ELF-1 (cell line): ENCODE measurements at regions not wholly inside any gene's neighbourhood (a gene's known extent, or its start where the extent isn't known, plus 50 kb on each side); places are given as distances from the start of the nearest gene placed in this dataset.
"Not testable (repeated sequence)": the region's sequence is repeated elsewhere in the genome, so short reads cannot be mapped to it uniquely, and the experiment has no call there.

ENCODE experiments used
- DNase-seq: peaks from one replicate; pipeline ENCODE4 v3.0.0-alpha.2; 2016; ENCODE audit warnings: low read depth, low spot score

DNA sequence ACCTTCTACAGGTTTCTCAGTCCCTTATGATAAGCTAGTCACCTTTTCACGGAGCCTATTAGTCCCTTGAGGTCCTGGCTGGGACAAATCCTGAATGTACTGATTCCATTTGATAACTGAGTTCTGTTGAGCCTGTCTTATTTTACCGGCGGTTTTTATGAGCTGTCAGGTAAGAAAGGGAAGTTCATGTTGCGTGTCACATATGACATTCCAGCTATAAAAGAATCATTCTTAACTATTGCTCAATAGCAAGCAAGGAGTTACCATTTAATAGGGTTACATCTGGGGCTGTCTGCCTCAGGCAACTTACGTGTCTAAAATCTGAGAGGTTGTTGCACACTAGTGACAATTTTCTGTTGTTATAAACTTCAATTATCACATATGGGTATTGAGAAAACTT is 394.6 kb downstream of the TECRL start:
- DNase-seq, result no peak

DNA sequence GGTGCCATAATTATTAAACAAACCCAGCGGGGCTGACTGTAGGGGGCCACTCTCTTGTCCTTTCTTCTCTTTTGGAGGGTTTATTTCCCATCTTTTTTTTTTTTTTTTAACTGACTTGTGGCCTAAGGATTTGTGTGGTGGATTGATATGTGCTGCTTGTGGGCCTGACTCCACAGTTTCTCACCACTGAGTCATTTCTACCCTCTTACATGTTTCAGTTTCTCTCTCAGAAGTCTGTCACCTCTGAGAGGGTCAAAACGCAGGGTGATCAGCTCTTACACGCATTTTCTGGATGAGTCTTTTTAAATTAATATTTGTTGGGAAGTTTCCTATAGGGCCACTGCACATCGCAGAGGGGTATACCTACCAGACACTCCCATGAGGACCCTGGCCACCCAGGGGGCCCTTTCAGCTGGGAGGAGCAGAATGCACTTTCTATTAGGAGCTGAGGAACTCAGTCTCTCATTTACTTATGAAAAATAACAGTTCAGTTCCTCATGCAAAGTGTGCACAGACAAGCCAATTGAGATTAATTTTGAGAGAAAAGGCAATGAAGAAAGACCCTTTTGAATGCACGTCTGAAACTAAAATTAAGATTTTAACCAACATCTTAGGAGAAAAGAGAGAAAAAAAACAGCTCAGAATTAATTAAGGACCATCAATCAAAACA is 407.9 kb downstream of the TECRL start:
- DNase-seq, result no peak

DNA sequence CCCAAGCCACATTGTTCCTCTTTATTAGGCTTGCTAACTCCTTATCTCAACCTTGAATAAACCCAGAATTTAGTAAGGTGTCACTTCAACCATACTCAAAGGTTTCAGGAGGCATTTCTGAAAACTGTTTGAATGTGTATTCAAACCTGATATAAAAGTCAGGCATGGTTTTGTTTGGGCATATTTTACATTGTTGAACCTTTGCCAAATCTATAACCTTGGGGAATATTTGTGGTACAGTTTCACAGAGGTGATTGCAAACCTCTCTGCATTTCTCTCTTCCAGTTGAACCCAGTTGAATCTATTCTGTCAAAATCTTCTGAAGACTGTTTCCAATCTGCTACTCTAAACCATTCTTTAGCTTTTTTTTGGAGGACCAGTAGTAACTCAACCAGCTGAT is 409.0 kb downstream of the TECRL start:
- DNase-seq, result no peak

DNA sequence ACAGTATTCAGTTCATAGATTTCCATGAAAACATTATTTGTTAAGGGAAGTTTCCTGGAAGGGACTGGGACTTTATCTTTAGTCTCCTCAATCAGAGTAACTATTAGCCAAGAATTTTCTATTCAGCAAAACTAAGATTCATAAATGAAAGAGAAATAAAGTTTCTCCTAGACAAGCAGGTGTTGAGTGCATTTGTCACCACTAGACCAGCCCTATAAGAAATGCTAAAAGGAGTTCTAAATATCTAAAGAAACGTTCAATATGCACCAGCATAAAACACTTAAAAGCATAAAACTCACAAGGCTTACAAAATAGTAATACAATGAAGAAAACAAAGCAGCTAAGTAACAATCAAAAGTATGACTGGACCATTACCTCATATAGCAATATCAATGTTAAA is 423.0 kb downstream of the TECRL start:
- no peak for DNase-seq

DNA sequence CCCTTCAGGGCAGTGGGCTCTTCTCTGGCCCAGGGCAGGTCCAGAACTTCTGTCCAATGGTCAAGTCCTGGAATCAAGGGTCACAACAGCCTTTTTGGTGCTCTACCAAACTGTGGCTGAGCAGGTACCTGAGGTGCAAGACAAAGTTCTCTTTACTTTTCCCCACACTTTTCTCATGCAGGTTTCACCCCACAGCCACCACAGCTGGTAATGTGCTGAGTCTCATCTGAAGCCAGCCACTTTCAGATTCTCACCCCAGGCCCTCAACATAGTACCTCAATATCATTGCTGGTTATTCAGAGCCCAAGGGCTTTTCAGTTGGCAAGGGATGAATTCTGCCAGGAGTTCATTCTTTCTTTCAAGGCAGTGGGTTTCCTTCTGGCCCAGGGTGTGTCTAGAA is 426.0 kb downstream of the TECRL start:
- no peak for DNase-seq

DNA sequence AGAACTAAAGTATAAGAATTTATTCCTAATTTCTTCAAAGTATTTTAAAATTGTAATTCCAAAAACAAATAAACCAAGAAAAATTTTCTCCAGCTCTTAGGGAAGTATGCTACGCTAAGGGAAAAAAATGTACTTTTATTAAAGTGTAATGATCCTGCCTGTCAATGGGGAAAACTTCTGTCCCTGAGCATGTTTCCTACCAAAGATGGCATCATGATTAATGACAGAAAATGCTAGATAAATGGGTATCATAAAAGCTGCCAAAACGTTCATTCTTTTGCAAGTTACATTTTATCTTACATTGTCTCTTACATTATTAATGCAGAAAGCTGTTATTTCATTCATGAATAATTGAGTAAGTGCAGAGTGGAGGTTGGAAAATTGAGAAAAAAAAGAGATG is 443.4 kb downstream of the TECRL start:
- no peak for DNase-seq

DNA sequence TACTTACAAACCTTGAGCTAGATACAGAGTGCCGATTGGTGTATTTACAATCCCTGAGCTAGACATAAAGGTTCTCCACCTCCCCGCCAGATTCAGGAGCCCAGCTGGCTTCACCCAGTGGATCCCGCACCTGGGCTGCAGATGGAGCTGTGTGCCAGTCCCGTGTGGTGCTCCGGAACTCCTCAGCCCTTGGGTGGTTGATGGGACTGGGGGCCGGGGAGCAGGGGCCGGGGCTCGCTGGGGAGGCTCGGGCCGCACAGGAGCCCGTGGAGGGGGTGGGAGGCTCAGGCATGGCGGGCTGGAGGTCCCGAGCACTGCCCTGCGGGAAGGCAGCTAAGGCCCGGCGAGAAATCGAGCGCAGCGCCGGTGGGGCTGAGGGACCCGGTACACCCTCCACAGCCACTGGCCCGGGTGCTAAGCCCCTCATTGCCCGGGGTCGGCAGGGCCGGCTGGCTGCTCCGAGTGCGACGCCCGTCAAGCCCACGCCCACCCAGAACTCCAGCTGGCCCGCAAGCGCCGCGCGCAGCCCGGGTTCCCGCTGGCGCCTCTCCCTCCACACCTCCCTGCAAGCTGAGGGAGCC is 466.5 kb downstream of the TECRL start:
- DNase-seq, result not testable (repeated sequence)

DNA sequence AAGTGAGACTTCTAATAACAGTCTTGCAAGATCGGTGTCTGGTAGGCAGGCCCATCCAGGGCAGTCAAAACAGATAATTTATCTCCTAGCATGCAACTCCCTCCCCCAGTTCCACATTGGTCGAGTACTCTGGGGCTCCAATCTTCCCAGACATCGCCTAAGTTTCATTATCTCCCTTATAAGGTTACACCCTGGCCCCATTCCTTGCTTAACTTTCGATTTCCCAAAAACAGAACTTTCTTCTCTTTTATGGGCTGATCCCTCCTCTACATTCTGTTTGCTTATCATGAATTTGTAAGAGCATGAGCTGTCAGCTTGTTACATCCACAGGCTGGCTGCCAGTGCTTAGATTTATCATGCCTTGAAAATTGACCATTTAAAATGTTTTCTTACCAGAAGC is 471.3 kb downstream of the TECRL start:
- DNase-seq, result no peak

DNA sequence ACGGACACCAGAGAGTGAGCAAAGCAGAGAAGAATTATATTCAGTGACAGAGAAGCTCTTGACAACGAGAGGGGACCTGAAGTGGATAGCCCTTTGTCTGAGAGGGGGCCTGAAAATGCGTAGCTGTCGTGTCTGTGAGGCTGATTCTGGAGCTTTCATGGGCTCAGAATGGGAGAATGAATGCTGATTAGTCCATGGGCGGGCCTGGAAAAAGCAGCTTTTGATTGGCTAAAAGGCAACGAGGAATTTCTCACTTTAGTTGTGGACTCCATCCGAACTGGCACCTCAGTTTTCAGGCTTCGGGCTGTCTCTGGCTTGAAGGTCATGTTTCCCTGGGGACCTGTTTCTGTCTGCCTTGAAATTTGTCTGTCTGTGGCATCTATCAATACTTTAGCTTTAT is 487.1 kb downstream of the TECRL start:
- no peak for DNase-seq

DNA sequence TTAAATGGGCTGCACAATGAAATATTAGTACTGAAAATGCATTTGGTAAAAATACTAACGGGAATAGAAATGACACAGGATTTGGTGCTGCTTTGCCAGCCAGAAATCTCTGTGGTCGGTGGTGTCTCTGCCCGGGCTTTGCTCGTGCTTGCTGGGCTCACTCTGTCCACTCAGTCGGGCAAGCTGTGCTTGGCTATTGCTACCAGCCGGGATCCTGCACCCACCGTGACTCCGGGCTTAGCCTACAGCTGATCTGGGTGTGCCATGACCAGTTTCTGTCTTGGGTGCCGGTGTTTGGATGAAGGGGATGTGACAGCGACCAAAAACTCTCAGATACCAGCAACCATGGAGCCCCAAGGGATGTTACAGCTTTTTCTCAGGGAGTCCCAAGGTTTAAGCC is 487.7 kb downstream of the TECRL start:
- DNase-seq, result no peak

DNA sequence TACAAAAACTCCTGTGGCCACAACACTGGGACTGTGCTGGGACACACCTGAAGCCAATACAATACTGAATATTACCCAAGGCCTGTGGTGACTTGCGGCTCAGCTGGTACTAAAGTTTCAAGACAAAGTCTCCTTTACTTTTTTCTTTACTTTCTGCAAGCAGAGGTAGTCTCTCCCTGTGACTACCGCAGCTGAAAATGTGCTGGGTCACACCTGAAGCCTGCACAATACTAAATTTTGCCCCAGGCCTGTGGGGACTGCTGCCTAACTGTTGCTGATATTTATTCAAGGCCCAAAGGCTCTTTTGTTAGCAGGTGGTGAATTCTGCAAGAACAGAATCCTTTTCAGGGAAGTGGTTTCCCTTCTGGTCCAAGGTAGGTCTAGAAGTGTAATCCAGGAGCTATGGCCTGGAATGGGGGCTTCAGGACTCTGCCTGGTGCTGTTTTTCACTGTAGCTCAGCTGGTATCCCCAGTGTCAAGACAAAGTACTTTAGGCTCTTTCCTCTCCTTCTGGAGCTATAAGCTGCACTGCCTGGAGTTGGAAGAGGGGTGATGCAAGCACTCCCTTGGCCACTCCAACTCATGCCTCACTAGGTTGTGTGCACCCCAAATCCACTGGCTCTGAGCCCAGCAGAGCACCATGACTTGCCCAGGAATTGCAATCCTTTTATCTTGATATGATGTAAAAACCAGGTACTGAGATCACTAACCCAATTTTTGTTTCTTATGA is 489.4 kb downstream of the TECRL start:
- no peak for DNase-seq

DNA sequence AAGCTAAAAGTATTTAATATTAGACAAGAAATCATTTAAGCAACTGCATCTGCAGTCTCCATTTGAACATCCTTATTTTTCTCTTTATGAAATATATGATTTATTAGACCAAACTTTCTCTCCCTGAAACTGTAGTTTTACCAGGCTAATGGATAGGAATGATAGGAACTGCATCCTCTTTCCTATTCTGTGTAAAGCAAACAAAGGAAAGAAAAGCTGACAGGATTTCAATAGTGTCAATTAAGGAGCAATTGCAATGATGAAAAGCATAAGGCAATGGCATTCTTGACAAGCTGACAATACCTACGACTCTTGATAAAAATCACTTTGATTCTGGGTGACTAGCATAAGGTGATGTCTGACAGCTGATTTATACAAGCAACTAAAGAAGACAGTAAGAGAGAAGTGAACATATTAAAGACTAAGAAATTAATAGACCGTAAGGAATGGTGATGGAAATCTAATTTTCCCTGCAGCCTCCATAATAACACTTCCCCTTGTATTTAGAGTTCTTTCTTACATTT is 502.5 kb downstream of the TECRL start:
- no peak for DNase-seq

DNA sequence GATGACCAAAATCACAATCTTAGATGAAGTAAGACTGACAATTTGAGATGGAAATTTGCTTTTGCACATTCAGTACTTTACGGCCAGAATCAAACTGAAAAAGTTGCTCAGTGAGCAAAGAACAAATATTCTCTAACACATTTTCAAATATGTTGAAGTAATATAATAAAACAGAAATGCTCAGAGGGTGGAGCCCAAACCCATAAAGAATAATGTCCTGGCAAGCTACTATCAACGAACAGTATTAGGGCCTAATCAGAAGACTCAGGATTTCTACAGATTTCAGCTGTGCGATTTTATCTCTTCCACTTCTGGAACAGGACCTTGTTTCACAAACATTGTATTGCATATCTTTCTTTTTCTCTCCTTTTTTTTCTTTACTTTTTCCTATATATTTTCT is 505.0 kb downstream of the TECRL start:
- DNase-seq, result no peak

DNA sequence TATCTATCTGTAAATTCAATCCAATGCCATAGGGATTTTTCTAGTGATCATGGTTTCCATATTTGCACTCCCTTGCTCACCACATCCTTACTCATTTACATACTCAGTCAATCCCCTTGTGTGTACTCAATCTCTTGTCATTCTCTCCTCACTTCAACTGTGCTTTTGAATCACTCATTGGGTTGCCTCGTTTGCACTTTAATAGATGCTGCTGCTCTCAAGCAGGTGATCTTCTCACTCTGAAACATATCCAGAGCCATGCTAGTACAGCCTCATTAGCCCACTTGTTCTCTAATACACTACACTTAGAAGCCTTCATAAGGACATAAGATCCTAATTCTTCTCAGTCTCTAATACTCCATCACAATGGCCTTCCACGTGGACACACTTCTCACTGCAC is 507.9 kb downstream of the TECRL start:
- no peak for DNase-seq

DNA sequence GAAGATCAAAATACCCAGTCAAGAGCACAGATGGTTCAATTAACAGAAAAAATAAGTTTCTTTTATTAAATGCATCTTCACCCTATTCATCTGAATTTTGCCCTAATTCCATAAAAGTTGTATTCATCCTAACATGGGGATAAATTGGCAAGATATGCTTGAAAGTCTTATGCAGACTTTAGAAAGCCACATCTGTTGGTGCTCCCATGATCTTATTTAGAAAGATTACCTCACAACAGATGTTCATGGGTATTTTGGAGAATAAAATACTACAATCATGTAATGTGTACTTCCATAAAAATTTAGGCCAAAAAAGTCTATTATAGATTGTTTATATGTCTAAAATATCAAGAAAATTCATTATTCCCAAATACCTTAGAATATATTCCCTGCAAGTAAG is 510.3 kb downstream of the TECRL start:
- DNase-seq, result no peak

DNA sequence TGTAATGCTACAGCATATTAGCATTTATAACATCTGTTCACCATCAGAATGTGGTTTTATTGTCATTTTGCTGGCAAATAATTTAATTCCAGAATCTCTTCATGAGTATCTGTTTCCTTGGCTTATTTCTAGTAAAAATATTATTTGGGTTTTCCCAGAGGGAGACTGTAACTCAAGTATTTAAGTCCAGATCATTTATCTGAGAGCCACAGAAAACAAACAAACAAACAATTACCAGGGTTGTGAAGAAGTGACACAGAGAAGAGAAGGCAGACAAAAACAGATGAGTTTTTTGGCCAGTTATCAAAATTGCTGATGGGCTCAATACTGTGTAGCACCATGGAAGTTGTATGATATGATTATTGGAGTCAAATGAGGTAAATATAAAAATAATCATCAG is 515.1 kb downstream of the TECRL start:
- DNase-seq, result no peak

DNA sequence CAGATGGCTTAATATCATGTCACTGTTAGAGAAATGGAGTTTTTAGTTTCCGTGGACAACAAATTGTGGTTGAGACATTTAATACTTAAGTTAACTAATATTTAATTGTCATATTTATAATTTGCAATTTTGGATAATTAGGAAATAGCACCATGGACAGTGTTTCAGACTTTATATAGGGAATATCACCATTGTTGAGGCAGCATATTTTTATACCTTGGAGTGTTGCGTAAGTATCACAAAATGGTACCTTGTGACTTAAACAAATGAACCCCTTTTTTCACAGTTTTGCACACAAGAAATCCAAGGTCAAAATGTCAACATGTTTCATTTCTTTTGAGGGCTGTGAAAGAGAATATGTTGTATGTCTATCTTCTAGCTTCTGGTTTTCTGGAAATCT is 539.9 kb downstream of the TECRL start:
- DNase-seq, result no peak

DNA sequence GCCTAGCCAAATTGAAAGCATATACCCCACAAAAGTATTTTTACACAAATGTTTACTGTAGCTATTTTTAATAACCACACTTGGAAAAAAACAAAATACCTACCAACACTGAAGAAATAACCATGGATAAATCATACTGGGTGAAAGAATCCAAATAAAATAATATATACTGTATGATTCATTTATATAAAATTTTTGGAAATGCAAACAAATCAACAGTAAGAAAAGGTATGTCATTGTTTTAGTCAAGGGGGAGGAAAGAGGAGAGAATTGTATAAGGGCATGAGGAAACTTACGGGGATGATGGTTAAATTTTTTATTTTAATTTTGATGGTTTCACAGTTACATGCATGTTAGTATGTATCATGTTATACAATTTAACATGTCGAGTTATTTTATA is 557.8 kb downstream of the TECRL start:
- no peak for DNase-seq

DNA sequence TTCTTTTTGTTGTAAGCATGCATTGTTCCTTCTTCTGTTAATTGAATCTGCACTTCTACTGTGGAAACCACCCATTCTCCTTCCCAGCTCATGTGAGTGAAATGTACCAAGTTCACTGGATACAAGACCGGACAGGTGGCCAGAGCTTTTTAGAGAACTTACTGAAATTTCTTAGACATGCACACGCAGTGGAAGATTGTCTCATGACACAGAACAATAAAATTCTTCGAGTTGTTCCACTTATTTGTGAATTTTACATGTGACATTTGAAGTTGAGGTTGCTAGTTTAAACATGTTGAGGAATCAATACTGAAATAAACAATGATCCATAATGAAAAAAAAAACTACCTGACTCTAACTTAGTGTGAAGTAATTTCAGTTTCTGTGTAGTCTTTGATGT is 568.0 kb downstream of the TECRL start:
- no peak for DNase-seq

DNA sequence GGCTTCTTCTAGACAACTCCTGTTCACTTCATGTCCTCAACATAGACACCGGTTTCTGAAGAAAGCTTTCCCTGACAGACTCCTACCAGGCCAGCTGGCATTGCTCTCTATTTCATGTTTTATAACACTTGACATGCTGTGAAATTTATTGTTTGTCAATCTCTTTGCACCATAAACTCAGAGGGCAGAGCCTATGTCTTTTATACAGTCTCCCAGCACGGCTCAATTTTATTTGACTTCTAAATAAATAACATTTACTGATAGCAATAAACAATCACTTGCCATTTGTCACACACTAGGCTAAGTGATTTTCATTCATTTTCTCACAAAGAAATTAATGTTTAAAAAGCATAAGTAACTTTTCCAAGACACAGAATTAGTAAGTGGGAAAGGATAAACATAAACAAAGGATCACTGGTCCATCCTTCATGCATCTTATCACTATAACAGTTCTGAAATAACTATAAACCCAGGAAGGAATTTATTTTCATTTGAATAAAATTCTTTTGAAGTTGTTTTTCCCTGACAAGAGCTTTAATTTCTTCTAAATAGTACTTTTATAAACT is 577.6 kb downstream of the TECRL start:
- no peak for DNase-seq

DNA sequence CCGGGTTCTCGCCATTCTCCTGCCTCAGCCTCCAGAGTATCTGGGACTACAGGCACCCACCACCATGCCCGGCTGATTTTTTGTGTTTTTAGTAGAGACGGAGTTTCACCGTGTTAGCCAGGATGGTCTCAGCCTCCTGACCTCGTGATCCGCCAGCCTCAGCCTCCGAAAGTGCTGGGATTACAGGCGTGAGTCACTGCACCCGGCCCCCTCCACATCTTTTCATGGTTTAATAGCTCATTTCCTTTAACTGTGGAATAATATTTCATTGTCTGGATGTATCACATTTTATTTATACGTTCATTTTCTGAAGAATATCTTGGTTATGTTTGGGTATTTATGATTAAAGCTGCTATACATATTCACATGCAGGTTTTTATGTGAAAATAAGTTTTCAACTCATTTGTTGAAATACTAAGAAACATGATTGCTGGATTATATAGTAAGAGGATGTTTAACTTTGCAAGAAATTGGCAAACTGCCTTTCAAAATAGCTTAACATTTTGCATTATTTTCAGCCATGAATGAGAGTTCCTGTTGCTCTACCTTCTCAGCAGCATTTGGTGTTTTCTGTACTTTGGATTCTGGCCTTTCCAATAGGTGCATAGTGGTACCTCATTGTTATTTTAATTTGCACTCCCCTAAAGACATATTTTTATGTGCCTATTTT is 591.9 kb downstream of the TECRL start:
- DNase-seq, result no peak
